DMS 273 (cell line): ENCODE measurements at regions not wholly inside any gene's neighbourhood (a gene's known extent, or its start where the extent isn't known, plus 50 kb on each side); places are given as distances from the start of the nearest gene placed in this dataset.
A peak's percentile ranks its signal among the peaks of the same experiment; 100 is the strongest.

Experiments used
- DNase-seq: peaks from one replicate; lab custom pipeline; 2025; ENCODE audit not compliant: unreplicated experiment; lab: John Stamatoyannopoulos, UW

GRCh38 chr5:38032149-38032548 is 192.3 kb upstream of the GDNF start:
- no peak for DNase-seq

- DNase-seq, result no peak
Observed at GRCh38 chr5:38031304-38031703, 191.5 kb upstream of the GDNF start.

GRCh38 chr5:38029397-38030065 is 189.7 kb upstream of the GDNF start:
- no peak for DNase-seq

GRCh38 chr5:38023799-38024198 is 184.0 kb upstream of the GDNF start:
- peak; percentile 20 for DNase-seq

GRCh38 chr5:38023371-38023770 is 183.5 kb upstream of the GDNF start:
- no peak for DNase-seq

- no peak for DNase-seq
Observed at GRCh38 chr5:38022631-38023030, 182.8 kb upstream of the GDNF start.

- DNase-seq, result no peak
Observed at GRCh38 chr5:38018016-38018415, 178.2 kb upstream of the GDNF start.

GRCh38 chr5:38013107-38013506 is 173.3 kb upstream of the GDNF start:
- peak; percentile 4 for DNase-seq

- DNase-seq, result peak; percentile 15
Observed at GRCh38 chr5:38011668-38012188, 171.9 kb upstream of the GDNF start.

GRCh38 chr5:38009749-38010358 is 170.0 kb upstream of the GDNF start:
- DNase-seq, result peak; percentile 13

GRCh38 chr5:38008198-38008597 is 168.4 kb upstream of the GDNF start:
- DNase-seq, result peak; percentile 77

GRCh38 chr5:37999593-37999992 is 159.8 kb upstream of the GDNF start:
- no peak for DNase-seq

- DNase-seq, result no peak
Observed at GRCh38 chr5:37996918-37997317, 157.1 kb upstream of the GDNF start.

- DNase-seq, result no peak
Observed at GRCh38 chr5:37994729-37995128, 154.9 kb upstream of the GDNF start.

- no peak for DNase-seq
Observed at GRCh38 chr5:37991301-37992299, 151.8 kb upstream of the GDNF start.

GRCh38 chr5:37989884-37990283 is 150.0 kb upstream of the GDNF start:
- no peak for DNase-seq

GRCh38 chr5:37988454-37989046 is 148.7 kb upstream of the GDNF start:
- no peak for DNase-seq

GRCh38 chr5:37984300-37984699 is 144.5 kb upstream of the GDNF start:
- DNase-seq, result no peak

GRCh38 chr5:37983463-37983862 is 143.6 kb upstream of the GDNF start:
- DNase-seq, result no peak

- no peak for DNase-seq
Observed at GRCh38 chr5:37979559-37979958, 139.7 kb upstream of the GDNF start.

GRCh38 chr5:37975531-37975930 is 135.7 kb upstream of the GDNF start:
- no peak for DNase-seq
